GM19023 (cell line): ENCODE measurements at regions not wholly inside any gene's neighbourhood (a gene's known extent, or its start where the extent isn't known, plus 50 kb on each side); places are given as distances from the start of the nearest gene placed in this dataset.

Experiments used
- ATAC-seq: cut with Tn5 transposase; IDR thresholded peaks from one replicate; pipeline ENCODE4 v1.9.1; 2021; ENCODE audit warnings: mild to moderate bottlenecking, moderate library complexity; ENCODE audit not compliant: unreplicated experiment

- no peak for ATAC-seq
Observed at GRCh38 chr7:47664650-47665195, 82.8 kb upstream of the TNS3 start.

- no peak for ATAC-seq
Observed at GRCh38 chr7:47663851-47664250, 81.9 kb upstream of the TNS3 start.

GRCh38 chr7:47663213-47663612, 81.3 kb upstream of the TNS3 start:
- ATAC-seq = no peak

GRCh38 chr7:47661051-47661714, 79.3 kb upstream of the TNS3 start:
- ATAC-seq = no peak

- ATAC-seq = no peak
Observed at GRCh38 chr7:47659664-47660462, 78.0 kb upstream of the TNS3 start.

- no peak for ATAC-seq
Observed at GRCh38 chr7:47658886-47659635, 77.2 kb upstream of the TNS3 start.

- ATAC-seq = no peak
Observed at GRCh38 chr7:47657126-47657525, 75.2 kb upstream of the TNS3 start.

- no peak for ATAC-seq
Observed at GRCh38 chr7:47654672-47655298, 72.9 kb upstream of the TNS3 start.

GRCh38 chr7:47653550-47654411, 71.9 kb upstream of the TNS3 start:
- no peak for ATAC-seq

- ATAC-seq = no peak
Observed at GRCh38 chr7:47652591-47652990, 70.7 kb upstream of the TNS3 start.

- no peak for ATAC-seq
Observed at GRCh38 chr7:47651355-47652317, 69.7 kb upstream of the TNS3 start.

- no peak for ATAC-seq
Observed at GRCh38 chr7:47649919-47650318, 68.0 kb upstream of the TNS3 start.

- no peak for ATAC-seq
Observed at GRCh38 chr7:47648275-47648925, 66.5 kb upstream of the TNS3 start.

GRCh38 chr7:47647918-47648250, 66.0 kb upstream of the TNS3 start:
- ATAC-seq = no peak

GRCh38 chr7:47647181-47647917, 65.4 kb upstream of the TNS3 start:
- peak; percentile 80 for ATAC-seq

- no peak for ATAC-seq
Observed at GRCh38 chr7:47643716-47644400, 61.9 kb upstream of the TNS3 start.

GRCh38 chr7:47640265-47640664, 58.4 kb upstream of the TNS3 start:
- ATAC-seq = no peak
